OCI-LY3 (cell line): ENCODE measurements at regions not wholly inside any gene's neighbourhood (a gene's known extent, or its start where the extent isn't known, plus 50 kb on each side); places are given as distances from the start of the nearest gene placed in this dataset.

ENCODE experiments used
- EZH2phosphoT487 ChIP-seq: fragments of 200-600 bp; shearing (Covaris generic); IDR thresholded peaks from 2 replicates; pipeline ENCODE4 v1.6.1; 2018; ENCODE audit warnings: antibody characterized with exemption, mixed run types, low read depth
- TF ChIP-seq, protein P1 (sequence below): fragments of 200-600, 300-600 bp; sonication (generic); IDR thresholded peaks from 2 replicates; pipeline ENCODE4 v1.5.1; 2014; ENCODE audit warnings: antibody characterized with exemption, low read length, low read depth

DNA sequence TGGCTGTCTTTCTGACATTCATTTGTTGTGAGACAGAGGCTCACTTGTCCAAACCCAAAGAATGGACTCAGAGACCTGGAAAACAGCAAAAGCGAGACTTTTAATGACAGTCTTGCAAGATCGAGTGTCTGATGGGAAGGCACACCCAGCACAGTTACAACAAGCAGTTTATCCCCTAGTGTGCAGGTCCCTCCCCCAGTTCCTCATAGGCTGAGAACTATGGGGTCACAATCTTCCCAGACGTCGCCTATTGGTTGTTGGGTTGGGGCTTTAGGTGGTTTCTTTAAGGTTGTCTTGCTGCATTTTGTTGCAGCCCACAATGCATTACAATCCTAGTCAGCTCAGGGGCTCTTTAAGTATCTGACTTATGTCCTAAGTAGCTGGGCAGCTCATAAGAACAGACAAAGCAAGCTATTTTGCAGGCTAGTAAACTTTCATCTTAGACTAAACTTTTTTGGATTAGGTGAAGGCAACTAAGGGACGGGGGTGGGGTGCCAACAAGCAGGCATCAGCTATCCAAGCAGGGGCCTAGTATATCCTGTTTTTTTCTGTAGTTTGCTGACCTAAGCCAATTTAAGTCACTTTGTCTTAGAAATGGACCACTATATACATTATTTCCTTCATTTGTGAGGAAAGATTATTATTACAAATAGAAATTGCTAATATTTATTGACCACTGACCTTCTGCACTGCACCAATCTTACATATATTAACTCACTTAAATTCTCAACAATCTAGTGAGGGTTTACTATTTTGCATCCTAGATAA, 151.8 kb downstream of the SETD4 start:
- TF ChIP-seq, protein P1, sequence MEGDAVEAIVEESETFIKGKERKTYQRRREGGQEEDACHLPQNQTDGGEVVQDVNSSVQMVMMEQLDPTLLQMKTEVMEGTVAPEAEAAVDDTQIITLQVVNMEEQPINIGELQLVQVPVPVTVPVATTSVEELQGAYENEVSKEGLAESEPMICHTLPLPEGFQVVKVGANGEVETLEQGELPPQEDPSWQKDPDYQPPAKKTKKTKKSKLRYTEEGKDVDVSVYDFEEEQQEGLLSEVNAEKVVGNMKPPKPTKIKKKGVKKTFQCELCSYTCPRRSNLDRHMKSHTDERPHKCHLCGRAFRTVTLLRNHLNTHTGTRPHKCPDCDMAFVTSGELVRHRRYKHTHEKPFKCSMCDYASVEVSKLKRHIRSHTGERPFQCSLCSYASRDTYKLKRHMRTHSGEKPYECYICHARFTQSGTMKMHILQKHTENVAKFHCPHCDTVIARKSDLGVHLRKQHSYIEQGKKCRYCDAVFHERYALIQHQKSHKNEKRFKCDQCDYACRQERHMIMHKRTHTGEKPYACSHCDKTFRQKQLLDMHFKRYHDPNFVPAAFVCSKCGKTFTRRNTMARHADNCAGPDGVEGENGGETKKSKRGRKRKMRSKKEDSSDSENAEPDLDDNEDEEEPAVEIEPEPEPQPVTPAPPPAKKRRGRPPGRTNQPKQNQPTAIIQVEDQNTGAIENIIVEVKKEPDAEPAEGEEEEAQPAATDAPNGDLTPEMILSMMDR = no peak
- TF ChIP-seq EZH2phosphoT487 = no peak
